Neural cell (in vitro differentiated cells): ENCODE measurements at regions not wholly inside any gene's neighbourhood (a gene's known extent, or its start where the extent isn't known, plus 50 kb on each side); places are given as distances from the start of the nearest gene placed in this dataset.

Experiments used
- H2AFZ ChIP-seq: fragments of 200-600, 300-800 bp; sonication (generic), shearing (Covaris generic); 2 replicates; pipeline ENCODE4 v1.6.0; 2014; ENCODE audit warnings: low read depth, mild to moderate bottlenecking, antibody characterized with exemption, low read length, moderate library complexity
- H3F3A ChIP-seq: fragments of 200-600 bp; shearing (Covaris generic); 2 replicates; pipeline ENCODE4 v1.6.1; 2016; ENCODE audit warnings: mild to moderate bottlenecking, moderate library complexity, mixed read lengths, antibody characterized with exemption, low read length; ENCODE audit not compliant: insufficient read depth, poor library complexity, severe bottlenecking
- H3K27ac ChIP-seq: fragments of 200-600, 300-800 bp; sonication (generic), shearing (Covaris generic); 2 replicates; pipeline ENCODE4 v1.5.1; 2014; ENCODE audit warnings: mild to moderate bottlenecking, low read length, moderate library complexity
- H3K27me3 ChIP-seq: fragments of 300-800, 200-600 bp; sonication (generic), shearing (Covaris generic); 2 replicates; pipeline ENCODE4 v1.6.0; 2014; ENCODE audit warnings: mild to moderate bottlenecking, low read depth, low read length, moderate library complexity; ENCODE audit not compliant: insufficient read depth
- H3K36me3 ChIP-seq: fragments of 300-800, 200-600 bp; sonication (generic), shearing (Covaris generic); 2 replicates; pipeline ENCODE4 v1.5.1; 2014; ENCODE audit warnings: mild to moderate bottlenecking, antibody characterized with exemption, low read length, moderate library complexity; ENCODE audit not compliant: insufficient read depth
- H3K4me2 ChIP-seq: fragments of 300-800, 200-600 bp; sonication (generic), shearing (Covaris generic); 2 replicates; pipeline ENCODE4 v1.6.0; 2014; ENCODE audit warnings: mild to moderate bottlenecking, low read length
- H3K4me3 ChIP-seq: fragments of 300-800, 200-600 bp; sonication (generic), shearing (Covaris generic); 2 replicates; pipeline ENCODE4 v1.5.1; 2014; ENCODE audit warnings: mild to moderate bottlenecking, low read length, moderate library complexity
- H3K79me2 ChIP-seq: fragments of 200-600 bp; shearing (Covaris generic); replicated peaks from 2 replicates; pipeline ENCODE4 v1.6.0; 2014; ENCODE audit warnings: mild to moderate bottlenecking, low read length, moderate library complexity; ENCODE audit not compliant: insufficient read depth
- H3K9ac ChIP-seq: fragments of 300-800, 200-600 bp; sonication (generic), shearing (Covaris generic); 2 replicates; pipeline ENCODE4 v1.6.1; 2016; ENCODE audit warnings: mild to moderate bottlenecking, low read length, mixed read lengths
- H3K9me2 ChIP-seq: fragments of 200-600 bp; shearing (Covaris generic); 2 replicates; pipeline ENCODE4 v1.6.1; 2016; ENCODE audit warnings: mild to moderate bottlenecking, low read length, mixed read lengths; ENCODE audit not compliant: insufficient read depth
- H3K9me3 ChIP-seq: fragments of 200-600, 300-800 bp; sonication (generic), shearing (Covaris generic); 2 replicates; pipeline ENCODE4 v1.6.1; 2016; ENCODE audit warnings: mild to moderate bottlenecking, mixed run types, low read length, moderate library complexity, mixed read lengths
- H4K20me1 ChIP-seq: fragments of 200-600 bp; shearing (Covaris generic); 2 replicates; pipeline ENCODE4 v1.6.1; 2016; ENCODE audit warnings: mild to moderate bottlenecking, mixed run types; ENCODE audit not compliant: insufficient read depth
- CTCF ChIP-seq: fragments of 450-650 bp; IDR thresholded peaks from 2 replicates; pipeline ENCODE4 v1.5.1; 2014; ENCODE audit warnings: antibody characterized with exemption, mild to moderate bottlenecking, moderate library complexity; ENCODE audit not compliant: poor library complexity, severe bottlenecking
- EP300 ChIP-seq: fragments of 450-650 bp; conservative IDR thresholded peaks from 2 replicates; pipeline ENCODE4 v1.6.1; 2014; ENCODE audit warnings: antibody characterized with exemption, mild to moderate bottlenecking, moderate library complexity; ENCODE audit not compliant: poor library complexity, severe bottlenecking
- EZH2 ChIP-seq: fragments of 200-600, 300-800 bp; shearing (Covaris generic), sonication (generic); IDR thresholded peaks from 2 replicates; pipeline ENCODE4 v1.6.1; 2014; ENCODE audit warnings: antibody characterized with exemption, low read length, borderline replicate concordance, mild to moderate bottlenecking; ENCODE audit not compliant: insufficient read depth, poor library complexity, severe bottlenecking
- MXI1 ChIP-seq: fragments of 450-650 bp; conservative IDR thresholded peaks from 2 replicates; pipeline ENCODE4 v1.6.1; 2014; ENCODE audit warnings: antibody characterized with exemption, mild to moderate bottlenecking; ENCODE audit not compliant: poor library complexity, severe bottlenecking
- POLR2AphosphoS5 ChIP-seq: IDR thresholded peaks from 2 replicates; pipeline ENCODE4 v1.6.1; 2012
- RAD21 ChIP-seq: fragments of 450-650 bp; conservative IDR thresholded peaks from 2 replicates; pipeline ENCODE4 v1.6.1; 2014; ENCODE audit warnings: antibody characterized with exemption, mild to moderate bottlenecking, moderate library complexity
- REST ChIP-seq: IDR thresholded peaks from 2 replicates; pipeline ENCODE4 v1.6.1; 2012; ENCODE audit warnings: borderline replicate concordance
- SMC3 ChIP-seq: fragments of 450-650 bp; conservative IDR thresholded peaks from 2 replicates; pipeline ENCODE4 v1.6.1; 2014; ENCODE audit warnings: antibody characterized with exemption, mild to moderate bottlenecking, moderate library complexity; ENCODE audit not compliant: poor library complexity
- TAF1 ChIP-seq: IDR thresholded peaks from 2 replicates; pipeline ENCODE4 v1.6.1; 2012; ENCODE audit warnings: low read depth

GRCh38 chr3:35862057-35862456 lies 222.7 kb downstream of the ARPP21 start:
- Histone ChIP-seq H3K27me3 (no peaks in the 10 kb centered on the region), H3K9ac (no peak overlapping the region), H3K27ac (no peak overlapping the region), H4K20me1 (no peaks in the 10 kb centered on the region), H3K79me2 (no peaks in the 10 kb centered on the region), H3K4me2 (no peak overlapping the region), H3K4me3 (no peak overlapping the region), H3K36me3 (no peaks in the 10 kb centered on the region), H2AFZ (no peak overlapping the region), H3K9me2 (no peaks in the 10 kb centered on the region), H3K9me3 (no peaks in the 10 kb centered on the region), H3F3A (no peaks in the 10 kb centered on the region)
- no peak for TF ChIP-seq CTCF
- TF ChIP-seq EP300, result no peak
- TF ChIP-seq SMC3, result no peak
- no peak for TF ChIP-seq POLR2AphosphoS5
- no peak for TF ChIP-seq RAD21
- no peak for TF ChIP-seq TAF1
- no peak for TF ChIP-seq MXI1
- TF ChIP-seq REST, result no peak
- no peak for TF ChIP-seq EZH2

- Histone ChIP-seq H4K20me1 (no peaks in the 10 kb centered on the region), H3K79me2 (no peaks in the 10 kb centered on the region), H2AFZ (no peak overlapping the region), H3F3A (no peaks in the 10 kb centered on the region), H3K36me3 (no peaks in the 10 kb centered on the region), H3K4me2 (no peak overlapping the region), H3K9me2 (no peaks in the 10 kb centered on the region), H3K9me3 (no peaks in the 10 kb centered on the region), H3K4me3 (no peak overlapping the region), H3K27me3 (no peaks in the 10 kb centered on the region), H3K27ac (no peak overlapping the region), H3K9ac (no peak overlapping the region)
- no peak for TF ChIP-seq SMC3
- TF ChIP-seq POLR2AphosphoS5, result no peak
- no peak for TF ChIP-seq EZH2
- TF ChIP-seq CTCF, result no peak
- no peak for TF ChIP-seq EP300
- no peak for TF ChIP-seq TAF1
- TF ChIP-seq MXI1, result no peak
- TF ChIP-seq REST, result no peak
- no peak for TF ChIP-seq RAD21
Observed at GRCh38 chr3:35864871-35865270, 225.5 kb downstream of the ARPP21 start.
